Nephron (organoid): ENCODE measurements at regions not wholly inside any gene's neighbourhood (a gene's known extent, or its start where the extent isn't known, plus 50 kb on each side); places are given as distances from the start of the nearest gene placed in this dataset.

ENCODE experiments used
- H3K27ac Mint-ChIP-seq, 3 experiments: 2 replicates each; pipeline ENCODE4 v1.8.0; 2020; ENCODE audit warnings: mixed read lengths in 3 of 3, mild to moderate bottlenecking in 2 of 3, moderate library complexity in 1 of 3
- H3K27me3 Mint-ChIP-seq: 2 replicates; pipeline ENCODE4 v1.8.0; 2021; ENCODE audit warnings: low read depth, mild to moderate bottlenecking, moderate library complexity, mixed read lengths
- H3K36me3 Mint-ChIP-seq: 2 replicates; pipeline ENCODE4 v1.8.0; 2020; ENCODE audit warnings: low read depth, mixed read lengths
- H3K4me1 Mint-ChIP-seq: 2 replicates; pipeline ENCODE4 v1.8.0; 2020; ENCODE audit warnings: mixed read lengths
- H3K4me3 Mint-ChIP-seq, 3 experiments: 2 replicates each; pipeline ENCODE4 v1.8.0; 2020; ENCODE audit warnings: mild to moderate bottlenecking in 3 of 3, mixed read lengths in 3 of 3, moderate library complexity in 2 of 3
- H3K9me3 Mint-ChIP-seq: 2 replicates; pipeline ENCODE4 v1.8.0; 2020; ENCODE audit warnings: mixed read lengths
- CTCF ChIP-seq, 3 experiments: fragments of 200-600 bp; sonication (generic); IDR thresholded peaks; one replicate each; pipeline ENCODE4 v1.5.0; 2021; ENCODE audit warnings: antibody characterized with exemption in 3 of 3; ENCODE audit not compliant: unreplicated experiment in 3 of 3

DNA sequence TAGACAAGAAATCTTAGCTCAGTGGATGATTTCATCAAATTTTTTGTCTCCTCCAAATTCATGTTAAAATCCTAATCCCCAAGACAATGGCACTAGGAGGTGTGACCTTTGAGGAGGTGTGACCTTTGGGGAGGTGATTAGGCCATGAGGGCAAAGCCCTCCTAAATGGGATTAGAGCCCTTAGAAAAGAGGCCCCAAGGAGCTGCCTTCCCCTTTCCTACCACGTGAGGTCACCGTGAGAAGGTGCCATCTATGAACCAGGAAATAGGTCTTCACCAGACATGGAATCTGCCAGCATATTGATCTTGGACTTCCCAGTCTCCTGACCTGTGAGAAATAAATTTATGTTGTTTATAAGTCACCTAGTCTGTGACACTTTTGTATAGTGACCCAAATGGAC lies 138.7 kb downstream of the TRIM29 start:
- Mint-ChIP-seq H3K4me1 (peaks cover 23% of the 10 kb centered on the region), H3K4me3 (no peak overlapping the region), H3K9me3 (peaks cover 5% of the 10 kb centered on the region), H3K27ac (no peak overlapping the region), H3K27me3 (peaks cover 4% of the 10 kb centered on the region), H3K36me3 (no peaks in the 10 kb centered on the region)
- TF ChIP-seq CTCF (IDR thresholded peaks at IDR 0.05; ENCODE audit: unreplicated experiment in 3 of 3), result no peak

GRCh38 chr11:119996556-119996955 lies 141.4 kb downstream of the TRIM29 start:
- H3K27ac Mint-ChIP-seq, result no peak overlapping the region
- peaks cover 7% of the 10 kb centered on the region for H3K27me3 Mint-ChIP-seq
- no peak for TF ChIP-seq CTCF (IDR thresholded peaks at IDR 0.05; ENCODE audit: unreplicated experiment in 3 of 3)
- no peak overlapping the region for H3K4me3 Mint-ChIP-seq
- peaks cover 22% of the 10 kb centered on the region for H3K4me1 Mint-ChIP-seq
- no peaks in the 10 kb centered on the region for H3K36me3 Mint-ChIP-seq
- H3K9me3 Mint-ChIP-seq, result peaks cover 5% of the 10 kb centered on the region

GRCh38 chr11:119995730-119996491 lies 142.0 kb downstream of the TRIM29 start:
- no peaks in the 10 kb centered on the region for H3K36me3 Mint-ChIP-seq
- peaks cover 4% of the 10 kb centered on the region for H3K27me3 Mint-ChIP-seq
- no peak for TF ChIP-seq CTCF (IDR thresholded peaks at IDR 0.05; ENCODE audit: unreplicated experiment in 3 of 3)
- H3K4me3 Mint-ChIP-seq, result no peak overlapping the region
- H3K9me3 Mint-ChIP-seq, result peaks cover 5% of the 10 kb centered on the region
- no peak overlapping the region for H3K27ac Mint-ChIP-seq
- H3K4me1 Mint-ChIP-seq, result peaks cover 18% of the 10 kb centered on the region

GRCh38 chr11:119993722-119994121 lies 144.2 kb downstream of the TRIM29 start:
- Mint-ChIP-seq H3K36me3 (no peaks in the 10 kb centered on the region), H3K4me1 (peaks cover 33% of the 10 kb centered on the region), H3K27ac (no peak overlapping the region), H3K4me3 (no peak overlapping the region), H3K9me3 (no peaks in the 10 kb centered on the region), H3K27me3 (peaks cover 14% of the 10 kb centered on the region)
- no peak for TF ChIP-seq CTCF (IDR thresholded peaks at IDR 0.05; ENCODE audit: unreplicated experiment in 3 of 3)

GRCh38 chr11:119992171-119993051 lies 145.5 kb downstream of the TRIM29 start:
- no peak overlapping the region for H3K4me3 Mint-ChIP-seq
- H3K27me3 Mint-ChIP-seq, result peaks cover 27% of the 10 kb centered on the region
- H3K9me3 Mint-ChIP-seq, result no peaks in the 10 kb centered on the region
- no peak overlapping the region for H3K27ac Mint-ChIP-seq
- no peak for TF ChIP-seq CTCF (IDR thresholded peaks at IDR 0.05; ENCODE audit: unreplicated experiment in 3 of 3)
- peaks cover 41% of the 10 kb centered on the region for H3K4me1 Mint-ChIP-seq
- no peaks in the 10 kb centered on the region for H3K36me3 Mint-ChIP-seq
